C4-2B (cell line): ENCODE measurements at regions not wholly inside any gene's neighbourhood (a gene's known extent, or its start where the extent isn't known, plus 50 kb on each side); places are given as distances from the start of the nearest gene placed in this dataset.

Source experiments
- ZFX ChIP-seq: fragments of 450-650 bp; IDR thresholded peaks from 2 replicates; pipeline ENCODE4 v1.6.1; 2017
- TF ChIP-seq, protein P1 (sequence below): fragments of 450-650 bp; conservative IDR thresholded peaks from 2 replicates; pipeline ENCODE4 v1.5.1; 2017; ENCODE audit warnings: mild to moderate bottlenecking

DNA sequence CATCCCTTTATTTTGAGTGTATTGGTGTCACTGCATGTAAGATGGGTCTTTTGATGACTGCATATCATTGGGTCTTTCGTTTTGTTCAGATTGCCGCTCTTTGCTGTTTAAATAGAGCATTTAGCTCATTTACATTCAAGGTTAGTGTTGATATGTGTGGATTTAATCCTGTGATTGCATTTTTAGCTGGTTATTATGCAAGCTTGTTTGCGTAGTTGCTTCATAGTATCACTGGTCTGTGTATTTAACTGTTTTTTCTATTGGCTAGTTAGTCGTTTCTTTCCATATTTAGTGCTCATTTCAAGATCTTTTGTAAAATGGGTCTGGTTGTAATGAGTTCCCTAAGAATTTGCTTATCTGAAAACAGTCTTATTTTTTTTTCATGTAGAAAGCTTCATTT, 1170.6 kb upstream of the SEL1L start:
- TF ChIP-seq, protein P1, sequence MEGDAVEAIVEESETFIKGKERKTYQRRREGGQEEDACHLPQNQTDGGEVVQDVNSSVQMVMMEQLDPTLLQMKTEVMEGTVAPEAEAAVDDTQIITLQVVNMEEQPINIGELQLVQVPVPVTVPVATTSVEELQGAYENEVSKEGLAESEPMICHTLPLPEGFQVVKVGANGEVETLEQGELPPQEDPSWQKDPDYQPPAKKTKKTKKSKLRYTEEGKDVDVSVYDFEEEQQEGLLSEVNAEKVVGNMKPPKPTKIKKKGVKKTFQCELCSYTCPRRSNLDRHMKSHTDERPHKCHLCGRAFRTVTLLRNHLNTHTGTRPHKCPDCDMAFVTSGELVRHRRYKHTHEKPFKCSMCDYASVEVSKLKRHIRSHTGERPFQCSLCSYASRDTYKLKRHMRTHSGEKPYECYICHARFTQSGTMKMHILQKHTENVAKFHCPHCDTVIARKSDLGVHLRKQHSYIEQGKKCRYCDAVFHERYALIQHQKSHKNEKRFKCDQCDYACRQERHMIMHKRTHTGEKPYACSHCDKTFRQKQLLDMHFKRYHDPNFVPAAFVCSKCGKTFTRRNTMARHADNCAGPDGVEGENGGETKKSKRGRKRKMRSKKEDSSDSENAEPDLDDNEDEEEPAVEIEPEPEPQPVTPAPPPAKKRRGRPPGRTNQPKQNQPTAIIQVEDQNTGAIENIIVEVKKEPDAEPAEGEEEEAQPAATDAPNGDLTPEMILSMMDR, result no peak
- no peak for TF ChIP-seq ZFX
